ENCODE measurements at regions not wholly inside any gene's neighbourhood (a gene's known extent, or its start where the extent isn't known, plus 50 kb on each side); places are given as distances from the start of the nearest gene placed in this dataset. TPM values are rescaled to one million over a fixed set of nuclear protein-coding genes. Genes with fewer than 3 reads are reported as not detected.

Small RNAs in the stretch of these regions (small RNA-seq; reads per million reads assigned to genes)
- not detected for gene RNA5SP20 (ENCODE audit: insufficient read depth, insufficient read length, low read depth, low replicate concordance)

Data from endothelial cell of umbilical vein (primary cell).